Vagina (tissue), 2 donors: ENCODE measurements at regions not wholly inside any gene's neighbourhood (a gene's known extent, or its start where the extent isn't known, plus 50 kb on each side); places are given as distances from the start of the nearest gene placed in this dataset.

ENCODE experiments used
- POLR2A ChIP-seq, 2 donors: fragments of 450-650 bp; IDR thresholded peaks; one replicate each; pipeline ENCODE4 v1.6.1; 2017; ENCODE audit warnings: antibody characterized with exemption in 2 of 2, mild to moderate bottlenecking in 2 of 2, moderate library complexity in 2 of 2
- TF ChIP-seq, protein P1 (sequence below), 3 experiments: fragments of 450-650 bp in 2 of 3; fragments of 200-600 bp in 1 of 3; sonication (generic) in 1 of 3; IDR thresholded peaks; one replicate each; pipeline ENCODE4 v1.5.1; 2017 to 2019; ENCODE audit warnings: antibody characterized with exemption in 3 of 3, mild to moderate bottlenecking in 2 of 3, moderate library complexity in 2 of 3

- TF ChIP-seq POLR2A (IDR thresholded peaks at IDR 0.05) = no peak
- TF ChIP-seq, protein P1, sequence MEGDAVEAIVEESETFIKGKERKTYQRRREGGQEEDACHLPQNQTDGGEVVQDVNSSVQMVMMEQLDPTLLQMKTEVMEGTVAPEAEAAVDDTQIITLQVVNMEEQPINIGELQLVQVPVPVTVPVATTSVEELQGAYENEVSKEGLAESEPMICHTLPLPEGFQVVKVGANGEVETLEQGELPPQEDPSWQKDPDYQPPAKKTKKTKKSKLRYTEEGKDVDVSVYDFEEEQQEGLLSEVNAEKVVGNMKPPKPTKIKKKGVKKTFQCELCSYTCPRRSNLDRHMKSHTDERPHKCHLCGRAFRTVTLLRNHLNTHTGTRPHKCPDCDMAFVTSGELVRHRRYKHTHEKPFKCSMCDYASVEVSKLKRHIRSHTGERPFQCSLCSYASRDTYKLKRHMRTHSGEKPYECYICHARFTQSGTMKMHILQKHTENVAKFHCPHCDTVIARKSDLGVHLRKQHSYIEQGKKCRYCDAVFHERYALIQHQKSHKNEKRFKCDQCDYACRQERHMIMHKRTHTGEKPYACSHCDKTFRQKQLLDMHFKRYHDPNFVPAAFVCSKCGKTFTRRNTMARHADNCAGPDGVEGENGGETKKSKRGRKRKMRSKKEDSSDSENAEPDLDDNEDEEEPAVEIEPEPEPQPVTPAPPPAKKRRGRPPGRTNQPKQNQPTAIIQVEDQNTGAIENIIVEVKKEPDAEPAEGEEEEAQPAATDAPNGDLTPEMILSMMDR (IDR thresholded peaks at IDR 0.05) = no peak
Measured at GRCh38 chr11:79683930-79684329, 243.1 kb upstream of the TENM4 start.
